H1 (cell line): ENCODE measurements at regions not wholly inside any gene's neighbourhood (a gene's known extent, or its start where the extent isn't known, plus 50 kb on each side); places are given as distances from the start of the nearest gene placed in this dataset.

Source experiments
- CTCF ChIA-PET: fragments of 300-600 bp; sonication (Branson Sonifier 250); formaldehyde crosslinking; loops from one replicate; lab custom pipeline; 2021; ENCODE audit not compliant: partially characterized antibody; lab: Charles Lee
- POLR2A ChIA-PET: fragments of 300-600 bp; sonication (Branson Sonifier 250); formaldehyde crosslinking; loops from one replicate; lab custom pipeline; 2021; ENCODE audit warnings: inconsistent platforms; ENCODE audit not compliant: partially characterized antibody; lab: Charles Lee
- DNase-seq, 2 experiments: peaks; one replicate each; pipeline versions ENCODE4 v3.0.0 to v3.0.0-alpha.2; 2010 to 2022; ENCODE audit warnings: low spot score in 2 of 2, low read depth in 1 of 2, mixed read lengths in 1 of 2
- FAIRE-seq: peaks from 2 replicates; lab custom pipeline; 2011; peaks lifted over from hg19 to GRCh38; lab: Jason Lieb, UNC
- H2AFZ ChIP-seq: 2 replicates; pipeline ENCODE4 v1.8.1; 2012; ENCODE audit warnings: low read length, inconsistent platforms
- H2AK5ac ChIP-seq: 2 replicates; pipeline ENCODE4 v1.6.1; 2013; ENCODE audit warnings: low read depth, low read length
- H2BK120ac ChIP-seq: replicated peaks from 2 replicates; pipeline ENCODE3; 2013; ENCODE audit warnings: low read depth, low read length, inconsistent platforms
- H2BK12ac ChIP-seq: 2 replicates; pipeline ENCODE4 v1.6.1; 2013; ENCODE audit warnings: low read depth, low read length
- H2BK15ac ChIP-seq: 2 replicates; pipeline ENCODE4 v1.6.1; 2013; ENCODE audit warnings: low read length
- H2BK20ac ChIP-seq: 2 replicates; pipeline ENCODE4 v1.6.1; 2013; ENCODE audit warnings: low read length
- H2BK5ac ChIP-seq: 2 replicates; pipeline ENCODE4 v1.6.1; 2013; ENCODE audit warnings: low read depth, low read length
- H3K14ac ChIP-seq: 2 replicates; pipeline ENCODE4 v1.6.1; 2013; ENCODE audit warnings: inconsistent platforms; ENCODE audit not compliant: insufficient read length
- H3K18ac ChIP-seq: 2 replicates; pipeline ENCODE4 v1.6.1; 2013; ENCODE audit warnings: low read length; ENCODE audit errors: extremely low read depth
- H3K23ac ChIP-seq: 2 replicates; pipeline ENCODE4 v1.6.1; 2013; ENCODE audit warnings: inconsistent platforms; ENCODE audit not compliant: insufficient read length
- H3K23me2 ChIP-seq: 2 replicates; pipeline ENCODE4 v1.6.1; 2013; ENCODE audit warnings: low read depth, low read length
- H3K27ac ChIP-seq: 2 replicates; pipeline ENCODE4 v1.6.1; 2011; ENCODE audit warnings: low read depth, low read length, inconsistent platforms
- H3K27me3 ChIP-seq, 4 experiments: replicated peaks in 1 of 4; 1 replicate in 1 of 4; 2 replicates in 3 of 4; pipeline versions ENCODE4 v1.6.1 to v1.8.1; 2011 to 2013; ENCODE audit warnings: low read length in 3 of 4, mild to moderate bottlenecking in 3 of 4, inconsistent platforms in 2 of 4, mixed read lengths in 2 of 4, moderate library complexity in 1 of 4; ENCODE audit not compliant: control insufficient read depth in 3 of 4, insufficient read depth in 3 of 4; ENCODE audit errors: extremely low read depth in 1 of 4
- H3K36me3 ChIP-seq, 4 experiments: 2 replicates each; pipeline versions ENCODE4 v1.6.1 to v1.8.1; 2011 to 2013; ENCODE audit warnings: mild to moderate bottlenecking in 4 of 4, low read length in 3 of 4, moderate library complexity in 2 of 4, control low read depth in 1 of 4, inconsistent platforms in 1 of 4; ENCODE audit not compliant: insufficient read depth in 4 of 4, control insufficient read depth in 2 of 4
- H3K4ac ChIP-seq: replicated peaks from 2 replicates; pipeline ENCODE3; 2013; ENCODE audit warnings: low read length, low read depth, mixed read lengths, inconsistent platforms; ENCODE audit not compliant: insufficient read length
- H3K4me1 ChIP-seq, 4 experiments: replicated peaks in 1 of 4; 1 replicate in 1 of 4; 2 replicates in 3 of 4; pipeline versions ENCODE4 v1.6.1 to v1.8.1; 2011 to 2013; ENCODE audit warnings: low read length in 3 of 4, inconsistent platforms in 2 of 4, mixed read lengths in 1 of 4; ENCODE audit not compliant: insufficient read depth in 4 of 4, control insufficient read depth in 3 of 4
- H3K4me2 ChIP-seq, 2 experiments: 2 replicates each; pipeline versions ENCODE4 v1.6.1 to v1.8.1; 2011 to 2013; ENCODE audit warnings: low read depth in 2 of 2, low read length in 2 of 2, control low read depth in 1 of 2, inconsistent platforms in 1 of 2, mild to moderate bottlenecking in 1 of 2; ENCODE audit not compliant: insufficient read depth in 1 of 2
- H3K4me3 ChIP-seq, 4 experiments: fragments of 200-600, 300-600 bp in 1 of 4; sonication (generic), shearing (Covaris generic), sonication (Bioruptor Twin) in 1 of 4; 2 replicates each; pipeline versions ENCODE4 v1.5.1 to v1.8.1; 2011 to 2016; ENCODE audit warnings: low read length in 4 of 4, low read depth in 3 of 4, control low read depth in 2 of 4, inconsistent platforms in 2 of 4, mild to moderate bottlenecking in 2 of 4, mixed read lengths in 1 of 4, moderate library complexity in 1 of 4; ENCODE audit not compliant: insufficient read depth in 2 of 4; ENCODE audit errors: extremely low read depth in 1 of 4
- H3K56ac ChIP-seq: replicated peaks from 2 replicates; pipeline ENCODE3; 2013; ENCODE audit warnings: low read depth, mild to moderate bottlenecking, mixed read lengths, low read length, inconsistent platforms; ENCODE audit not compliant: insufficient read length
- H3K79me1 ChIP-seq: 2 replicates; pipeline ENCODE4 v1.6.1; 2013; ENCODE audit warnings: low read depth, low read length, control low read depth
- H3K79me2 ChIP-seq, 2 experiments: 2 replicates each; pipeline versions ENCODE4 v1.6.1 to v1.8.1; 2012 to 2013; ENCODE audit warnings: low read length in 2 of 2, mild to moderate bottlenecking in 2 of 2, inconsistent platforms in 1 of 2; ENCODE audit not compliant: insufficient read depth in 2 of 2, control insufficient read depth in 1 of 2
- H3K9ac ChIP-seq, 4 experiments: replicated peaks in 1 of 4; 1 replicate in 1 of 4; 2 replicates in 3 of 4; pipeline versions ENCODE4 v1.6.1 to v1.8.1; 2011 to 2013; ENCODE audit warnings: low read depth in 3 of 4, low read length in 3 of 4, control low read depth in 2 of 4, mild to moderate bottlenecking in 2 of 4, moderate library complexity in 2 of 4, inconsistent platforms in 1 of 4; ENCODE audit errors: extremely low read depth in 1 of 4
- H3K9me3 ChIP-seq, 2 experiments: 2 replicates each; pipeline versions ENCODE4 v1.6.1 to v1.8.1; 2012 to 2013; ENCODE audit warnings: mild to moderate bottlenecking in 2 of 2, moderate library complexity in 2 of 2, control low read depth in 1 of 2, inconsistent platforms in 1 of 2, low read depth in 1 of 2, low read length in 1 of 2, mixed read lengths in 1 of 2; ENCODE audit not compliant: insufficient read depth in 2 of 2
- H4K20me1 ChIP-seq, 2 experiments: replicated peaks in 1 of 2; 2 replicates each; pipeline versions ENCODE3 to v1.8.1; 2011 to 2013; ENCODE audit warnings: inconsistent platforms in 2 of 2, low read length in 2 of 2, mild to moderate bottlenecking in 1 of 2; ENCODE audit not compliant: insufficient read depth in 2 of 2, control insufficient read depth in 1 of 2
- H4K5ac ChIP-seq: 2 replicates; pipeline ENCODE4 v1.6.1; 2013; ENCODE audit warnings: low read length, low read depth, mixed read lengths, inconsistent platforms; ENCODE audit not compliant: insufficient read length
- H4K8ac ChIP-seq: 2 replicates; pipeline ENCODE4 v1.8.0; 2013; ENCODE audit warnings: mild to moderate bottlenecking, moderate library complexity, low read length, inconsistent platforms; ENCODE audit not compliant: insufficient read depth; ENCODE audit errors: extremely low read depth
- H4K91ac ChIP-seq: replicated peaks from 2 replicates; pipeline ENCODE3; 2013; ENCODE audit warnings: low read length, mixed read lengths, inconsistent platforms; ENCODE audit not compliant: insufficient read length
- EP300 ChIP-seq, 2 experiments: IDR thresholded peaks; 1 replicate in 1 of 2; 2 replicates in 1 of 2; pipeline ENCODE4 v1.6.1; 2011 to 2012; ENCODE audit warnings: low read depth in 2 of 2, low read length in 2 of 2, mild to moderate bottlenecking in 2 of 2, borderline replicate concordance in 1 of 2, inconsistent platforms in 1 of 2, moderate library complexity in 1 of 2
- WGBS, 2 experiments: shearing (Covaris generic) in 1 of 2; methylation state at CpG; one replicate each; pipeline versions ENCODE4 v1.1.6 to v1.1.7; 2013 to 2015; ENCODE audit warnings: low lambda C conversion rate in 2 of 2, mixed read lengths in 2 of 2, inconsistent platforms in 1 of 2, low coverage in 1 of 2, missing lambda C conversion rate in 1 of 2; ENCODE audit not compliant: insufficient replicate concordance in 2 of 2, insufficient coverage in 1 of 2, insufficient read length in 1 of 2; ENCODE audit errors: extremely low coverage in 1 of 2, missing lambda C conversion rate in 1 of 2; 5-methylcytosine and 5-hydroxymethylcytosine counted together

GRCh38 chr1:102640872-102641271 lies 467.4 kb downstream of the COL11A1 start:
- FAIRE-seq (no peak), DNase-seq (no peak)
- Histone ChIP-seq H3K23ac (no peak overlapping the region), H3K4ac (no peak overlapping the region), H4K20me1 (no peaks in the 10 kb centered on the region), H3K9ac (no peak overlapping the region), H2BK5ac (no peak overlapping the region), H4K91ac (no peak overlapping the region), H3K4me1 (no peaks in the 10 kb centered on the region), H2BK15ac (no peak overlapping the region), H3K14ac (no peak overlapping the region), H3K23me2 (no peaks in the 10 kb centered on the region), H3K9me3 (no peaks in the 10 kb centered on the region), H3K79me1 (no peaks in the 10 kb centered on the region), H3K4me3 (no peak overlapping the region), H3K4me2 (no peak overlapping the region), H2BK20ac (no peak overlapping the region), H3K18ac (no peak overlapping the region), H2BK120ac (no peak overlapping the region), H2AK5ac (no peak overlapping the region), H3K27me3 (no peaks in the 10 kb centered on the region), H3K27ac (no peak overlapping the region), H2BK12ac (no peak overlapping the region), H3K79me2 (no peaks in the 10 kb centered on the region), H4K5ac (no peak overlapping the region), H3K56ac (no peak overlapping the region), H3K36me3 (no peaks in the 10 kb centered on the region), H4K8ac (no peak overlapping the region; the same call in 1 of the 2 replicates), H2AFZ (no peak overlapping the region)
- 87% methylated on average over 1 of the region's 1 CpG; no CpG with 5 or more reads in 1 of the 2 experiments for WGBS, 2 experiments
- ChIA-PET POLR2A (no interaction called here), CTCF (no interaction called here)
- no peak for TF ChIP-seq EP300 (IDR thresholded peaks at IDR 0.05; ENCODE audit: borderline replicate concordance in 1 of 2, low read depth in 2 of 2, low read length in 2 of 2)
